H1 (cell line): ENCODE measurements at regions not wholly inside any gene's neighbourhood (a gene's known extent, or its start where the extent isn't known, plus 50 kb on each side); places are given as distances from the start of the nearest gene placed in this dataset.
"Not testable (repeated sequence)": the region's sequence is repeated elsewhere in the genome, so short reads cannot be mapped to it uniquely, and the experiment has no call there.

Source experiments
- CTCF ChIA-PET: fragments of 300-600 bp; sonication (Branson Sonifier 250); formaldehyde crosslinking; loops from one replicate; lab custom pipeline; 2021; ENCODE audit not compliant: partially characterized antibody; lab: Charles Lee
- POLR2A ChIA-PET: fragments of 300-600 bp; sonication (Branson Sonifier 250); formaldehyde crosslinking; loops from one replicate; lab custom pipeline; 2021; ENCODE audit warnings: inconsistent platforms; ENCODE audit not compliant: partially characterized antibody; lab: Charles Lee
- DNase-seq, 2 experiments: peaks; one replicate each; pipeline versions ENCODE4 v3.0.0 to v3.0.0-alpha.2; 2010 to 2022; ENCODE audit warnings: low spot score in 2 of 2, low read depth in 1 of 2, mixed read lengths in 1 of 2
- FAIRE-seq: peaks from 2 replicates; lab custom pipeline; 2011; peaks lifted over from hg19 to GRCh38; lab: Jason Lieb, UNC
- H2AFZ ChIP-seq: 2 replicates; pipeline ENCODE4 v1.8.1; 2012; ENCODE audit warnings: low read length, inconsistent platforms
- H2AK5ac ChIP-seq: 2 replicates; pipeline ENCODE4 v1.6.1; 2013; ENCODE audit warnings: low read depth, low read length
- H2BK120ac ChIP-seq: replicated peaks from 2 replicates; pipeline ENCODE3; 2013; ENCODE audit warnings: low read depth, low read length, inconsistent platforms
- H2BK12ac ChIP-seq: 2 replicates; pipeline ENCODE4 v1.6.1; 2013; ENCODE audit warnings: low read depth, low read length
- H2BK15ac ChIP-seq: 2 replicates; pipeline ENCODE4 v1.6.1; 2013; ENCODE audit warnings: low read length
- H2BK20ac ChIP-seq: 2 replicates; pipeline ENCODE4 v1.6.1; 2013; ENCODE audit warnings: low read length
- H2BK5ac ChIP-seq: 2 replicates; pipeline ENCODE4 v1.6.1; 2013; ENCODE audit warnings: low read depth, low read length
- H3K14ac ChIP-seq: 2 replicates; pipeline ENCODE4 v1.6.1; 2013; ENCODE audit warnings: inconsistent platforms; ENCODE audit not compliant: insufficient read length
- H3K18ac ChIP-seq: 2 replicates; pipeline ENCODE4 v1.6.1; 2013; ENCODE audit warnings: low read length; ENCODE audit errors: extremely low read depth
- H3K23ac ChIP-seq: 2 replicates; pipeline ENCODE4 v1.6.1; 2013; ENCODE audit warnings: inconsistent platforms; ENCODE audit not compliant: insufficient read length
- H3K23me2 ChIP-seq: 2 replicates; pipeline ENCODE4 v1.6.1; 2013; ENCODE audit warnings: low read depth, low read length
- H3K27ac ChIP-seq: 2 replicates; pipeline ENCODE4 v1.6.1; 2011; ENCODE audit warnings: low read depth, low read length, inconsistent platforms
- H3K27me3 ChIP-seq, 4 experiments: replicated peaks in 1 of 4; 1 replicate in 1 of 4; 2 replicates in 3 of 4; pipeline versions ENCODE4 v1.6.1 to v1.8.1; 2011 to 2013; ENCODE audit warnings: low read length in 3 of 4, mild to moderate bottlenecking in 3 of 4, inconsistent platforms in 2 of 4, mixed read lengths in 2 of 4, moderate library complexity in 1 of 4; ENCODE audit not compliant: control insufficient read depth in 3 of 4, insufficient read depth in 3 of 4; ENCODE audit errors: extremely low read depth in 1 of 4
- H3K36me3 ChIP-seq, 4 experiments: 2 replicates each; pipeline versions ENCODE4 v1.6.1 to v1.8.1; 2011 to 2013; ENCODE audit warnings: mild to moderate bottlenecking in 4 of 4, low read length in 3 of 4, moderate library complexity in 2 of 4, control low read depth in 1 of 4, inconsistent platforms in 1 of 4; ENCODE audit not compliant: insufficient read depth in 4 of 4, control insufficient read depth in 2 of 4
- H3K4ac ChIP-seq: replicated peaks from 2 replicates; pipeline ENCODE3; 2013; ENCODE audit warnings: low read length, low read depth, mixed read lengths, inconsistent platforms; ENCODE audit not compliant: insufficient read length
- H3K4me1 ChIP-seq, 4 experiments: replicated peaks in 1 of 4; 1 replicate in 1 of 4; 2 replicates in 3 of 4; pipeline versions ENCODE4 v1.6.1 to v1.8.1; 2011 to 2013; ENCODE audit warnings: low read length in 3 of 4, inconsistent platforms in 2 of 4, mixed read lengths in 1 of 4; ENCODE audit not compliant: insufficient read depth in 4 of 4, control insufficient read depth in 3 of 4
- H3K4me2 ChIP-seq, 2 experiments: 2 replicates each; pipeline versions ENCODE4 v1.6.1 to v1.8.1; 2011 to 2013; ENCODE audit warnings: low read depth in 2 of 2, low read length in 2 of 2, control low read depth in 1 of 2, inconsistent platforms in 1 of 2, mild to moderate bottlenecking in 1 of 2; ENCODE audit not compliant: insufficient read depth in 1 of 2
- H3K4me3 ChIP-seq, 4 experiments: fragments of 200-600, 300-600 bp in 1 of 4; sonication (generic), shearing (Covaris generic), sonication (Bioruptor Twin) in 1 of 4; 2 replicates each; pipeline versions ENCODE4 v1.5.1 to v1.8.1; 2011 to 2016; ENCODE audit warnings: low read length in 4 of 4, low read depth in 3 of 4, control low read depth in 2 of 4, inconsistent platforms in 2 of 4, mild to moderate bottlenecking in 2 of 4, mixed read lengths in 1 of 4, moderate library complexity in 1 of 4; ENCODE audit not compliant: insufficient read depth in 2 of 4; ENCODE audit errors: extremely low read depth in 1 of 4
- H3K56ac ChIP-seq: replicated peaks from 2 replicates; pipeline ENCODE3; 2013; ENCODE audit warnings: low read depth, mild to moderate bottlenecking, mixed read lengths, low read length, inconsistent platforms; ENCODE audit not compliant: insufficient read length
- H3K79me1 ChIP-seq: 2 replicates; pipeline ENCODE4 v1.6.1; 2013; ENCODE audit warnings: low read depth, low read length, control low read depth
- H3K79me2 ChIP-seq, 2 experiments: 2 replicates each; pipeline versions ENCODE4 v1.6.1 to v1.8.1; 2012 to 2013; ENCODE audit warnings: low read length in 2 of 2, mild to moderate bottlenecking in 2 of 2, inconsistent platforms in 1 of 2; ENCODE audit not compliant: insufficient read depth in 2 of 2, control insufficient read depth in 1 of 2
- H3K9ac ChIP-seq, 4 experiments: replicated peaks in 1 of 4; 1 replicate in 1 of 4; 2 replicates in 3 of 4; pipeline versions ENCODE4 v1.6.1 to v1.8.1; 2011 to 2013; ENCODE audit warnings: low read depth in 3 of 4, low read length in 3 of 4, control low read depth in 2 of 4, mild to moderate bottlenecking in 2 of 4, moderate library complexity in 2 of 4, inconsistent platforms in 1 of 4; ENCODE audit errors: extremely low read depth in 1 of 4
- H3K9me3 ChIP-seq, 2 experiments: 2 replicates each; pipeline versions ENCODE4 v1.6.1 to v1.8.1; 2012 to 2013; ENCODE audit warnings: mild to moderate bottlenecking in 2 of 2, moderate library complexity in 2 of 2, control low read depth in 1 of 2, inconsistent platforms in 1 of 2, low read depth in 1 of 2, low read length in 1 of 2, mixed read lengths in 1 of 2; ENCODE audit not compliant: insufficient read depth in 2 of 2
- H4K20me1 ChIP-seq, 2 experiments: replicated peaks in 1 of 2; 2 replicates each; pipeline versions ENCODE3 to v1.8.1; 2011 to 2013; ENCODE audit warnings: inconsistent platforms in 2 of 2, low read length in 2 of 2, mild to moderate bottlenecking in 1 of 2; ENCODE audit not compliant: insufficient read depth in 2 of 2, control insufficient read depth in 1 of 2
- H4K5ac ChIP-seq: 2 replicates; pipeline ENCODE4 v1.6.1; 2013; ENCODE audit warnings: low read length, low read depth, mixed read lengths, inconsistent platforms; ENCODE audit not compliant: insufficient read length
- H4K8ac ChIP-seq: 2 replicates; pipeline ENCODE4 v1.8.0; 2013; ENCODE audit warnings: mild to moderate bottlenecking, moderate library complexity, low read length, inconsistent platforms; ENCODE audit not compliant: insufficient read depth; ENCODE audit errors: extremely low read depth
- H4K91ac ChIP-seq: replicated peaks from 2 replicates; pipeline ENCODE3; 2013; ENCODE audit warnings: low read length, mixed read lengths, inconsistent platforms; ENCODE audit not compliant: insufficient read length
- WGBS, 2 experiments: shearing (Covaris generic) in 1 of 2; methylation state at CpG; one replicate each; pipeline versions ENCODE4 v1.1.6 to v1.1.7; 2013 to 2015; ENCODE audit warnings: low lambda C conversion rate in 2 of 2, mixed read lengths in 2 of 2, inconsistent platforms in 1 of 2, low coverage in 1 of 2, missing lambda C conversion rate in 1 of 2; ENCODE audit not compliant: insufficient replicate concordance in 2 of 2, insufficient coverage in 1 of 2, insufficient read length in 1 of 2; ENCODE audit errors: extremely low coverage in 1 of 2, missing lambda C conversion rate in 1 of 2; 5-methylcytosine and 5-hydroxymethylcytosine counted together
- TF ChIP-seq, protein P1 (sequence below), 3 experiments: IDR thresholded peaks; 1 replicate in 2 of 3; 2 replicates in 1 of 3; pipeline versions ENCODE4 v1.5.1 to v1.6.1; 2011; ENCODE audit warnings: low read length in 3 of 3, mild to moderate bottlenecking in 3 of 3, inconsistent platforms in 2 of 3, low read depth in 1 of 3, moderate library complexity in 1 of 3; ENCODE audit not compliant: insufficient read depth in 1 of 3; ENCODE audit errors: control extremely low read depth in 1 of 3

DNA sequence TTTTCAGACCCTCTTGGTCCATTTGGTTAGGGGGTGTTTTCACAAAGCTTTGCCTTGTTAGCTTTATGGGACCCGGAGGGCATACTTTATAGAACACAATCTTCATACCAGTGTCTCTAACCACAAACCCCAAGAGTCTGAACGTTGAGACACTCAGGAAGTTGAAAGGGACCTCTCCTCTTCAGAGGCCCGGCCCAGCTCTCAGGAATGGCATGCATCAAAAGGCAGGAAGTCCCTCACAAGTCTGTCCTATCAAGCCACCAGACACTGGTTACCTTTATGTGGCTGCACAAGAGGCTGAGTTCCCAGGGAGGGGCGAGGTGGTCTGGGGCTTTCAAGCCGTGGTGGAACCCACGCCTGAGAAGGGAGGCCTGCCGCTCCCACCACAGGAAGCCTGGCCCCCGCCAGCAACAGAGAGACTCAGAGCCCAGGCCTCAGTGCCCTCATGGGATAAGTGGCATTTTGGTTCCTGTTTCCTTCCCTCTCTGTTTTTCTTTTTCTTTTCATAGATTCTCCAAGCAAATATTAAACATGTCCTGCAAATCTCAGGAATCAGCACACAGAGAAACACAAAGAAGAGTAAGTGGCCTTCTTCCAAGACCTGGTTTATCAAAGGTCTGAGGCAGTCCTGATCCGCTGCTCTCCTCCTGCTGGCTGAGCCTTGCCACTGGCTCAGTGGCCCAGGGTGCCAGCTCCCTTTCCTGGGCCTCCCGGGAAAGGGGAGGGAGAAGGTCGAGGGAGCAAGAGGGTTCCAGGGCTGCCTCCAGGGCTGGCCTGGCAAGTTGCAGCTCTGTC is 50.6 kb upstream of the SMURF2 start:
- H3K23me2 ChIP-seq, H3K18ac ChIP-seq, H3K79me1 ChIP-seq, H3K4me3 ChIP-seq, H2BK15ac ChIP-seq, H3K14ac ChIP-seq, H3K4me1 ChIP-seq, H3K27me3 ChIP-seq, H2BK12ac ChIP-seq, DNase-seq, H3K56ac ChIP-seq, H3K79me2 ChIP-seq, H2BK120ac ChIP-seq, H4K8ac ChIP-seq, H2AFZ ChIP-seq, H3K23ac ChIP-seq, H3K9me3 ChIP-seq, H3K9ac ChIP-seq, H2BK5ac ChIP-seq: not testable (repeated sequence)
- POLR2A ChIA-PET, result interaction anchor here (0.8 kb wide), 1 partner anchor 206 kb away, joined by 3 read pairs; the partner anchor contains the start of genes CEP95 and DDX5
- TF ChIP-seq, protein P1, sequence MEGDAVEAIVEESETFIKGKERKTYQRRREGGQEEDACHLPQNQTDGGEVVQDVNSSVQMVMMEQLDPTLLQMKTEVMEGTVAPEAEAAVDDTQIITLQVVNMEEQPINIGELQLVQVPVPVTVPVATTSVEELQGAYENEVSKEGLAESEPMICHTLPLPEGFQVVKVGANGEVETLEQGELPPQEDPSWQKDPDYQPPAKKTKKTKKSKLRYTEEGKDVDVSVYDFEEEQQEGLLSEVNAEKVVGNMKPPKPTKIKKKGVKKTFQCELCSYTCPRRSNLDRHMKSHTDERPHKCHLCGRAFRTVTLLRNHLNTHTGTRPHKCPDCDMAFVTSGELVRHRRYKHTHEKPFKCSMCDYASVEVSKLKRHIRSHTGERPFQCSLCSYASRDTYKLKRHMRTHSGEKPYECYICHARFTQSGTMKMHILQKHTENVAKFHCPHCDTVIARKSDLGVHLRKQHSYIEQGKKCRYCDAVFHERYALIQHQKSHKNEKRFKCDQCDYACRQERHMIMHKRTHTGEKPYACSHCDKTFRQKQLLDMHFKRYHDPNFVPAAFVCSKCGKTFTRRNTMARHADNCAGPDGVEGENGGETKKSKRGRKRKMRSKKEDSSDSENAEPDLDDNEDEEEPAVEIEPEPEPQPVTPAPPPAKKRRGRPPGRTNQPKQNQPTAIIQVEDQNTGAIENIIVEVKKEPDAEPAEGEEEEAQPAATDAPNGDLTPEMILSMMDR (IDR thresholded peaks at IDR 0.05; ENCODE audit: control extremely low read depth in 1 of 3, insufficient read depth in 1 of 3, low read depth in 1 of 3, low read length in 3 of 3), result peak in 2 of 3 experiments; percentile 5 to 24; a peak in 1 of 4 replicates
- TF ChIP-seq, all 59 proteins: peak for 1; not testable (repeated sequence) for 58
- H3K36me3 ChIP-seq, H3K27ac ChIP-seq, H3K4ac ChIP-seq, H4K91ac ChIP-seq, H4K20me1 ChIP-seq, FAIRE-seq, H3K4me2 ChIP-seq, CTCF ChIA-PET, H2BK20ac ChIP-seq, H4K5ac ChIP-seq, H2AK5ac ChIP-seq: not testable (repeated sequence)
- WGBS, 2 experiments, result 74% methylated on average over 9 of the region's 11 CpGs; no CpG with 5 or more reads in 1 of the 2 experiments
